Limb (tissue), 2 donors: ENCODE measurements at regions not wholly inside any gene's neighbourhood (a gene's known extent, or its start where the extent isn't known, plus 50 kb on each side); places are given as distances from the start of the nearest gene placed in this dataset.

ENCODE experiments used
- DNase-seq, 2 donors: peaks; one replicate each; pipeline ENCODE4 v3.0.0-alpha.2; 2016; ENCODE audit errors: extremely low spot score in 2 of 2

- peak in 1 of 2 donors; percentile 66 for DNase-seq
Observed at GRCh38 chr12:87793131-87793530, 236.1 kb downstream of the C12orf50 start.

DNA sequence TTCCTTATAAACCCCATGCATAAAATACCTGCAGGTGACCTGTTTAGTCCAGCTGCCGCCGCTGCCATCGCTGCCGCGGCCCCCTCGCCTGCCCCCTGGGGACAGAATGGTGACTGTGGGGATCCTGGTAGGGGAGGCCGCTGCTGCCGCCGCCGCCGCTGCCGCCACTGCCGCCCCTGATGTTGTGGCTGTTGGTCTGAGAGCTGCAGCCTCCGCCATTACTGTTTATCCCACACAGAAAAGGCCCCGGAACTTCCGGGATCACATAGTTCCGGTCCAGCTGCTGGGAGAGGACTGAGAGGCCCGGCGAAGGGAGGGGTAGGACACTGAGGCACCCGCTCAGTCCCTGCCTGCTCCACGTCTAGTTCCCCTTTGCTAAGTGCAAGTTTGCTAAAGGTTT, 244.9 kb downstream of the C12orf50 start:
- no peak for DNase-seq

GRCh38 chr12:87783467-87783866, 245.7 kb downstream of the C12orf50 start:
- no peak for DNase-seq

- DNase-seq, result no peak
Observed at GRCh38 chr12:87782838-87783237, 246.4 kb downstream of the C12orf50 start.

- DNase-seq, result no peak
Observed at GRCh38 chr12:87779858-87780498, 249.2 kb downstream of the C12orf50 start.

DNA sequence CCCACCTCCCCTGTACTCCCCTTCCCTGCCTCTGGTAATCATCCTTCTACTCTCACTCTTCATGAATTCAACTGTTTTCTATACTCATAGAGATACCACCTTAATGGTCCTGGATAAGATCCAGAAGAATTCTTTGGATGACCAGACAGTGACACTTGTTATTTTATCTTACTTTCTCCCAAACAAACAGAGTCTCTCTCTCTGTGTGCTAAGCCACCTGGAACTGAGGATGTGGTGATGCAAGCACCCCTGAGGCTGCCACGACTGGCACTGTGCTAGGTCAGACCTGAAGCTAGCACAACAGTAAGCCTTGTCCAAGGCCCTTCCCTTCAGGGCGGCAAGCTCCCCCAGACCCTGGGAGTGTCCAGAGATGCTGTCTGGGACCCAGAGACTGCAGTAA, 250.2 kb downstream of the C12orf50 start:
- DNase-seq, result no peak

GRCh38 chr12:87778065-87778464, 251.1 kb downstream of the C12orf50 start:
- DNase-seq, result no peak

DNA sequence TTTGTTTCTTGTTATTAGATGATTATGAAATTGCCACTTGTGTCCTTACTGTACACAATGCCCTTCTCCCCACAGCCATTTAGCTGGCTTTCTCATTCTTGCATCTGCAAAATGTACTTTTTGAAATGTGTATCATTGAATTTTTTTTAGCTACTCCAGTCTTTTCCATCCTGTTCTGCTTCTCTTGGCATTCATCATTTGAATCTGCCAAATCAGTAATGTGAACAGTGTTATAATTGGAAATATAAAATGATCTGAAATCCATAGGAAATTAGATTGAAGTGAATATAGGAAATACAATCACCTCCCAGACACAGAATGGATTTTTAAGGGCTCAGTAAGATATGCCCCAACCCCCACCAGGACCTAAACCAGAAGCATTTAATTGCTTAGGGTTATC, 253.4 kb downstream of the C12orf50 start:
- DNase-seq, result no peak

DNA sequence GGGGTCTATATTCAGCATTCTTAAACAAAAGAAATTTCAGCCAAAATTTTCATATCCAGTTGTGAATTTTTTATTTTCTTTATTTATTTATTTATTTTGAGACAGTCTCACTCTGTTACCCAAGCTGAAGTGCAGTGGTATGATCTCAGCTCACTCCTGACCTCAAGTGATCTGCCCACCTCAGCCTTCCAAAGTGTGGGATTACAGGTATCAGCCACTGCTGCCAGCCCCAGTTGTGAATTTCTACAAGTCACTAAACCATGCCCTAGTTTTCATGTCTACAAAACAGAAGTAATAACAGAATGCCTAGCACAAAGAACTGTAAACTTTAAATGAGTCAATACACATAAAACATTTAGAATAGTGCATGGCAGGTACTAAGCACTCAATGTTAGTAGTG, 254.2 kb downstream of the C12orf50 start:
- no peak for DNase-seq

DNA sequence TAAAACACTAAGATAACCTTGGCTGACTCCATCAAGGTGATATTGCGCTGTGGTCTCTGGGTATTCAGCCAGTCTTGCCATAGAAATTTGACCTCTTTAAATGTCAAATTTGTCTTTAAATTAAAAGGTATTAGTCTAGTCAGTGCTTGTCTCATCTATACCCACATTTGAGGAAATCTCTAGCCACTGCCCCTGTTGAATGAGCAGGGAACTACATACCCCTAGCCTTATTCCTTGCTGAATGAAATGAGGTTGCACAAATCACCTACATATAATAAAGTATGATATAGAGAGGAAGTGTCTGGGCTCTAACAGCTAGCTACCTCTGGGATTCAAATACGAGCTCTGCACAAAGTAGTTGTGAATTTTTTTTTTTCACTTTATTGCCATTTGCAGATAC, 256.8 kb downstream of the C12orf50 start:
- no peak for DNase-seq

GRCh38 chr12:87768501-87769287, 260.5 kb downstream of the C12orf50 start:
- no peak for DNase-seq

GRCh38 chr12:87766044-87766443, 263.2 kb downstream of the C12orf50 start:
- DNase-seq, result no peak

- no peak for DNase-seq
Observed at GRCh38 chr12:87760943-87761342, 268.3 kb downstream of the C12orf50 start.

DNA sequence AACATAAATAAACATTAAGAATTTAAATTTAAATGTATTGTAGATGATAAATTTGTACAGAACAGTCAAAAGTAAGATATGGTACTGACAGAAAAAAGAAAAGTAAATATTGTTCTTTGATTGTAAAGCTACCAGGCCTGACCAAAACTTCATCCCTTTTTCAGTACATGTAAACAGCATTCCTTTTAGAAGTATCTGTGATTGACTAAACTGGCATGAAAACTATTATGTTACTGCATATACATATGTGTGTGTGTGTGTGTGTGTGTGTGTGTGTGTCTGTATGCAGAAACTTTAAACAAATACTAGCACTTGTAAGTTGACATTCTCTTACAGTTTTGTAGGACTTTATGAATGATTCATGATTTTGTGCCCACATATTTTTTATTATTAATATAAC, 270.9 kb downstream of the C12orf50 start:
- DNase-seq, result no peak

- no peak for DNase-seq
Observed at GRCh38 chr12:87756721-87757120, 272.5 kb downstream of the C12orf50 start.

- no peak for DNase-seq
Observed at GRCh38 chr12:87756111-87756510, 273.1 kb downstream of the C12orf50 start.

DNA sequence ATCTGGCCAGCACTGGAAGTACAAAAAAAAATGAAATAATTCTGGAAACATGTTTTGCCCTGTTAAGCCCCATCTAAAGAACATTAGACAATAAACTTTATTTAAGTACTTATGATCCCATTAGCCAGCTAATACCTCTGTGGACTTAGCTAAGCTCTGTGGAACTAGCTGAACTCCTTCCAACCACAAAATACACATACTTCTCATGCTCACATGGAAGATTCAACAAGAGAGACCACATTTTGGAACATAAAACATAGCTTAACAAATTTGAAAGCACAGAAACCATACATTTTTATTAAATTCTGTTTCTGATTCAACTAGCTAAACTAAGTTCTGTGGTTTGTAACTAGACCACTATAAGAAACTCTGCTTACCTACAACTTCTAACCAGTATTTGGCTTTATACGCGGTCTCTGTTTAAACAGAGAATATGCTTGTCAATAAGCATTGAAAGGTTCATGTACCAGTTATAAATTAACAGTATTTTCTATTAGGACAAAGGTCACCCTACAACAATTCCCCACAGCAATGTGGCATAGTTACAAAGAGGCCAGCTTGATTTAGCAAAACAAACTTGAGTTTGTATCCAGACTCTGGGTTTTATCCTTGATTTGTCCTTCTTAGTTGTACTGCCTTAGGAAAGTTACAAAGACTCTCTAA, 300.1 kb downstream of the C12orf50 start:
- peak in 1 of 2 donors; percentile 4 for DNase-seq

- DNase-seq, result no peak
Observed at GRCh38 chr12:87720967-87721366, 308.2 kb downstream of the C12orf50 start.

GRCh38 chr12:87704374-87704773, 324.8 kb downstream of the C12orf50 start:
- DNase-seq, result no peak

DNA sequence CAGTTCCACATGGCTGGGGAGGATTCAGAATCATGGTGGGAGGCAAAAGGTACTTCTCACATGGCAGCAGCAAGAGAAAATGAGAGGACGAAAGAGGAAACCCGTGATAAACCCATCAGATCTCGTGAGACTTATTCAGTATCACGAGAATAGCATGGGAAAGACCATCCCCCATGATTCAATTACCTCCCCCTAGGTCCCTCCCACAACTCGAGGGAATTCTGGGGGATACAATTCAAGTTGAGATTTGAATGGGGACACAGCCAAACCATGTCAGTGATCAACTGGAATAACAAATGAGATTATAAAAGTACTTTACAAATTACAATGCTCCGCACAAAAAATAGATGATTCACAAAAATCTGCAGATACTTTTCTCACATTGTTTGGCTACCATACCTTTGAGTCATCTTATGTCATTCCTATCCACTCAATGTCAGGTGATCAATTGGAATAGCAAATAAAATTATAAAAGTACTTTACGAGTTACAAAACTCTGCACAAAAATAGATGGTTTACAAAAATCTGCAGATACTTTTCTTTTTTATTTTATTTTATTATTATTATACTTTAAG, 338.9 kb downstream of the C12orf50 start:
- DNase-seq, result no peak

GRCh38 chr12:87689196-87689595, 340.0 kb downstream of the C12orf50 start:
- no peak for DNase-seq

DNA sequence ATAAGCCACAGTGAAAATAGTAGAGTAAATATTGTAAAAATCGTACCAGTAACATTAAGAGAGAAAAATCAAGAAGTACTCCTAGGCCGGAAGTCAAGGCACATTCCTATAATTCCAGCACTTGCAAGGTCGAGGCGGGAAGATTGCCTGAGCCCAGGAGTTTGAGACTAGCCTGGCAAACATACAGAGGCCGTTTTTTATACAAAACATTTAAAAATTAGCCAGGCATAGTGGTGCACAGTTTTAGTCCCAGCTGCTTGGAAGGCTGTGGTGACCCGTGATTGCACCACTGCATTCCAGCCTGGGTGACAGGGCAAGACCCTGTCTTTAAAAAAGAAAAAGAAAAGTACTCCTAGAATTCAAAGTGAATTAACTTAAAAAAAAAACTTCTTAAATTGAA, 341.8 kb downstream of the C12orf50 start:
- DNase-seq, result no peak
